Testis (tissue), 2 donors: ENCODE measurements at regions not wholly inside any gene's neighbourhood (a gene's known extent, or its start where the extent isn't known, plus 50 kb on each side); places are given as distances from the start of the nearest gene placed in this dataset.

ENCODE experiments used
- DNase-seq: peaks from one replicate; pipeline ENCODE4 v3.0.0-alpha.2; 2019
- H3K27ac ChIP-seq, 2 donors: fragments of 200-600 bp; sonication (generic); one replicate each; pipeline ENCODE4 v1.5.1; 2019
- H3K27me3 ChIP-seq: fragments of 200-600 bp; sonication (generic); one replicate; pipeline ENCODE4 v1.5.1; 2019
- H3K36me3 ChIP-seq: fragments of 200-600 bp; sonication (generic); one replicate; pipeline ENCODE4 v1.5.1; 2017; ENCODE audit warnings: low read depth; ENCODE audit errors: missing control alignments
- H3K4me1 ChIP-seq: fragments of 200-600 bp; sonication (generic); one replicate; pipeline ENCODE4 v1.5.1; 2019
- H3K4me3 ChIP-seq, 2 donors: fragments of 200-600 bp; sonication (generic); one replicate each; pipeline ENCODE4 v1.5.1; 2017 to 2019
- H3K9me3 ChIP-seq: fragments of 200-600 bp; sonication (generic); one replicate; pipeline ENCODE4 v1.5.1; 2017
- CTCF ChIP-seq, 3 experiments: fragments of 450-650 bp in 2 of 3; fragments of 200-600 bp in 1 of 3; sonication (generic) in 1 of 3; IDR thresholded peaks; one replicate each; pipeline ENCODE4 v1.5.1; 2016 to 2019; ENCODE audit warnings: antibody characterized with exemption in 3 of 3, mild to moderate bottlenecking in 2 of 3, moderate library complexity in 1 of 3
- POLR2A ChIP-seq: fragments of 450-650 bp; IDR thresholded peaks from one replicate; pipeline ENCODE4 v1.6.1; 2017; ENCODE audit warnings: antibody characterized with exemption, mild to moderate bottlenecking, moderate library complexity
- intact Hi-C: fragments of 100-400 bp; cut with DNase I; formaldehyde crosslinking; loops from one replicate; pipeline ENCODE4 v1.15.1; 2023; ENCODE audit warnings: low total_unique reads

GRCh38 chrY:20686674-20687073, 69.2 kb upstream of the RPS4Y2 start:
- intact Hi-C loops: no loop called here
- no peaks in the 10 kb centered on the region for H3K9me3 ChIP-seq
- DNase-seq: no peak
- H3K4me1 ChIP-seq: no peaks in the 10 kb centered on the region
- H3K27me3 ChIP-seq: no peaks in the 10 kb centered on the region
- TF ChIP-seq CTCF (IDR thresholded peaks at IDR 0.05) (no peak), POLR2A (no peak)
- no peak overlapping the region for H3K4me3 ChIP-seq
- H3K27ac ChIP-seq: no peak overlapping the region
- H3K36me3 ChIP-seq: no peaks in the 10 kb centered on the region
